Memory B cell (primary cell): ENCODE measurements at regions not wholly inside any gene's neighbourhood (a gene's known extent, or its start where the extent isn't known, plus 50 kb on each side); places are given as distances from the start of the nearest gene placed in this dataset.

ENCODE experiments used
- ATAC-seq: fragments of 150-1000 bp; cut with Tn5 transposase; 2 replicates; pipeline ENCODE4 v1.10.0; 2021; ENCODE audit warnings: low read depth, mild to moderate bottlenecking, moderate library complexity
- DNase-seq, 2 donors: peaks; one replicate each; pipeline ENCODE4 v3.0.0; 2022; ENCODE audit warnings: low spot score in 2 of 2
- H3K27ac Mint-ChIP-seq: one replicate; pipeline ENCODE4 v1.8.0; 2022; ENCODE audit warnings: mild to moderate bottlenecking, moderate library complexity, mixed read lengths
- H3K27me3 Mint-ChIP-seq: one replicate; pipeline ENCODE4 v1.8.0; 2022; ENCODE audit warnings: mixed read lengths
- H3K36me3 Mint-ChIP-seq: one replicate; pipeline ENCODE4 v1.8.0; 2022; ENCODE audit warnings: mild to moderate bottlenecking, mixed read lengths
- H3K4me1 Mint-ChIP-seq: one replicate; pipeline ENCODE4 v1.8.0; 2022; ENCODE audit warnings: mixed read lengths
- H3K4me3 Mint-ChIP-seq: one replicate; pipeline ENCODE4 v1.8.0; 2022; ENCODE audit warnings: mild to moderate bottlenecking, moderate library complexity, mixed read lengths
- H3K9me3 Mint-ChIP-seq: one replicate; pipeline ENCODE4 v1.8.0; 2022; ENCODE audit warnings: mixed read lengths

DNA sequence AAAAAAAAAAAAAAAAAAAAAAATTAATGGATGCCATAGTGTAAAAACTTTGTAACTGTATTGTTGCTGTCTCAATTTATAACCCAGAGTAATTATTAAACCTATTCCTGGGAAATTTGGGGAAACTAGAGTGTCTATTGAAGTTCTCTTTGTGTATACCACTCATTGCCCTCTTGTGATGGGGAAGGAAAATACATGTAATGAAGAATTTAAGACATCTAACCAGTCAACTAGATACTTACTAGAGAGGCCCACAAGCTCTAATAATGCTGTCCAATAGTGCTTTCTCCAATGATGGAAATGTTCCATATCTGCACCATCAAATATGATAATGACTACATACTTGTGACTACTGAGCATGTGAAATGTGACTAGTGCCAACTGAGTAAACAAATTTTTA is 168.5 kb upstream of the SLC39A10 start:
- ATAC-seq, result no peak
- no peak for DNase-seq
- no peak overlapping the region for H3K27ac Mint-ChIP-seq
- H3K36me3 Mint-ChIP-seq, result no peaks in the 10 kb centered on the region
- no peak overlapping the region for H3K4me3 Mint-ChIP-seq
- peaks cover 4% of the 10 kb centered on the region for H3K4me1 Mint-ChIP-seq
- no peaks in the 10 kb centered on the region for H3K9me3 Mint-ChIP-seq
- H3K27me3 Mint-ChIP-seq, result no peaks in the 10 kb centered on the region

DNA sequence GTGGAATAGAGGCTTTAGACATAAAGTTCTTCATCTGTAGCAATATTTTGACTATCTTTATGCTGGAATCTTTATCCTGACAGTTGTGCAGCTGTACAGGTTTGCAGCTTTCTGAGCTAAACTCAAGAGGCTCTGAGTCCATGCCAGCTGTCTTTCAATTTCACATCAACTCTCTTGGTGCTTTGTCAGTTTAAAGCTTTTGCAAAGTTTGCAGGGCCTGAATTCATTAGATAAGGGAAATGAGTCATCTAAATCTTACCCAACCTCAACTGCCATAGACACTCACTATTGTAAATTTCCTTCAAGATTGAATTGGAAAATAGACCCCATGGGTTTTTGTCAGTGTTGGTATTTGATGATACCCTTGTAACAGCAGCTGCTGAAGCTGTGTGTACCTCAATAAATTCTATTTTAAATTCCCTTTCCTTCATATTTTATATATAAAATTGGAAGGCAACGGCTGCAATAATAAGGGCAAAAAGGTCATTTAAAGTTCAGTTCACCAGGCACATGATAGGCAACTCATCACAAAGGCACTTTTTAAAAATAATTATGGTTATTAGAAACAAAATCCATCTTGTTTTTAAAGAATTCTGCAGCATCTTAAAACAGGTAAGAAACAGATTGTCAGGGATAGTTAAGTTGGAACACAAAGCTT is 169.9 kb upstream of the SLC39A10 start:
- H3K4me1 Mint-ChIP-seq, result peaks cover 4% of the 10 kb centered on the region
- H3K9me3 Mint-ChIP-seq, result no peaks in the 10 kb centered on the region
- H3K27me3 Mint-ChIP-seq, result no peaks in the 10 kb centered on the region
- no peak overlapping the region for H3K4me3 Mint-ChIP-seq
- ATAC-seq, result no peak
- DNase-seq, result no peak
- H3K27ac Mint-ChIP-seq, result no peak overlapping the region
- H3K36me3 Mint-ChIP-seq, result no peaks in the 10 kb centered on the region

DNA sequence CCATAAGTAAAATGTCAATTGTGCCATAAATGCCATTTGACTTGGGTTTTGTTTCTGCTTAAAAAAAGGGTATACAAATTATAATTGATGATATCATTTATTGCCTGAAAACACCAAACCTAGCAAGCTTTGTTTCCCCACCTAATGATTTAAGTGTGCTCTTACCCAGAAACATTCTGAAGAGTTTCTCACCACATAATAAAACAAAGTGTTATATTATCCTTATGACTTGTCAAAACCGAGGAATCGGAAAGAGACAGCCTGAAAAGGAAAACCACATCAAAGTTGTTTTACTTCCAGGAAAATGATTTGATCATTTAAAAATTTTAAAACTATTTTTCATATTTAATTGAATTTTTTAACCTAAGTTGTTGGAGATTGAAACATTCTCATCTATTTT is 170.5 kb upstream of the SLC39A10 start:
- no peaks in the 10 kb centered on the region for H3K36me3 Mint-ChIP-seq
- no peak overlapping the region for H3K4me3 Mint-ChIP-seq
- DNase-seq (no peak), ATAC-seq (no peak)
- H3K27ac Mint-ChIP-seq, result no peak overlapping the region
- H3K4me1 Mint-ChIP-seq, result peaks cover 4% of the 10 kb centered on the region
- H3K27me3 Mint-ChIP-seq, result no peaks in the 10 kb centered on the region
- H3K9me3 Mint-ChIP-seq, result no peaks in the 10 kb centered on the region

DNA sequence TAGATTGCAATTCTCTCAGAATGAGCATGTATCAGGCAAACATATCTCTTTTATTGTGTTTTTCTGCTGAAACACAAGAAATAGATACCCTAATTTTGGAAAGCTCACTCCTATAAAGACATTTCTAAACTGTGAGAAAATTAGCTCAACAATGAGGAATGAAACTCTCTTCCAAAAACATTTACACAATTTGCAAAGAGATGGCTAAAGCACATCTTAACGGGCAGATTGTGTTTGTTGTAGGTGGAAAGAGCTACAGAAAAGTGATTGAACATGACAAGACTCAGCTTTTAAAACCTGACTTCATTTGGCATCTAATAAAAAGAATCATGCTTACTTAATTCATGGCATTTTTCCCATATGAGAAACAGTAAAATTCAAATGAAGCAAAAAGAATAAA is 175.0 kb upstream of the SLC39A10 start:
- DNase-seq (no peak), ATAC-seq (no peak)
- Mint-ChIP-seq H3K4me3 (no peak overlapping the region), H3K27me3 (peaks cover 3% of the 10 kb centered on the region), H3K36me3 (peaks cover 6% of the 10 kb centered on the region), H3K4me1 (peaks cover 10% of the 10 kb centered on the region), H3K27ac (no peak overlapping the region), H3K9me3 (peaks cover 4% of the 10 kb centered on the region)

DNA sequence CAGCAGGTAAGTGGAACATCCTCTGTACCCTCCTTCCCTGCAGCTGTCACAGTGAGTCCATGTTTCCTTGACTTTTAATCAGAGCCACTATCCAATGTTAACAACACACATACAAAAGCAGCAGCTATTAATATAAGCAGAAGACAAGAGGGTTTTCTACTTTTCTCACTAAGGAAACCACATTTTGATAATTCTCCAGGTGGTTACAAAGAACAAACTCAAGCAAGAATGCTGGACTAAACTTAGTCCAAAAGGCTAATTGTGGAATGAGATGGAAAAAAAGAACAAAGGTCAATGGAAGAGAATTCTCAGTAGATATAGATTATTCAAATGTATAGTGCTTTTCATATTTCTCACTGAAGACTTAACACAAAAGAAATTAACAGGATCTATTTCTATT is 176.9 kb upstream of the SLC39A10 start:
- ATAC-seq (no peak), DNase-seq (no peak)
- Mint-ChIP-seq H3K4me3 (no peak overlapping the region), H3K9me3 (peaks cover 4% of the 10 kb centered on the region), H3K4me1 (peaks cover 10% of the 10 kb centered on the region), H3K27ac (no peak overlapping the region), H3K36me3 (peaks cover 6% of the 10 kb centered on the region), H3K27me3 (peaks cover 3% of the 10 kb centered on the region)

DNA sequence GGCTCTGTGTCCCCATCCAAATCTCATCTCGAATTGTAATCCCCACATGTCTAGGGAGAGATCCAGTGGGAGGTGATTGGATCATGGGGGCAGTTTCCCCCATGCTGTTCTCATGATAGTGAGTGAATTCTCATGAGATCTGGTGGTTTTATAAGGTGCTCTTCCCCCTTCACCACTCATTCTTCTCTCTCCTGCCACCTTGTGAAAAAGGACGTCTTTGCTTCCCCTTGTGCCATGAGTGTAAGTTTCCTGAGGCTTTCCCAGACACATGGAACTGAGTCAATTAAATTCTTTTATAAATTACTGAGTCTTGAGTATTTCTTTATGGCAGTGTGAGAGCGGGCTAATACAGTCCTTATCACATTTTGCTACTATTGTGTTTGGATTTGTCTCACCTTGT is 177.6 kb upstream of the SLC39A10 start:
- Mint-ChIP-seq H3K4me1 (peaks cover 10% of the 10 kb centered on the region), H3K27me3 (peaks cover 3% of the 10 kb centered on the region), H3K9me3 (peaks cover 4% of the 10 kb centered on the region), H3K27ac (no peak overlapping the region), H3K4me3 (no peak overlapping the region), H3K36me3 (peaks cover 6% of the 10 kb centered on the region)
- DNase-seq, result no peak
- no peak for ATAC-seq

DNA sequence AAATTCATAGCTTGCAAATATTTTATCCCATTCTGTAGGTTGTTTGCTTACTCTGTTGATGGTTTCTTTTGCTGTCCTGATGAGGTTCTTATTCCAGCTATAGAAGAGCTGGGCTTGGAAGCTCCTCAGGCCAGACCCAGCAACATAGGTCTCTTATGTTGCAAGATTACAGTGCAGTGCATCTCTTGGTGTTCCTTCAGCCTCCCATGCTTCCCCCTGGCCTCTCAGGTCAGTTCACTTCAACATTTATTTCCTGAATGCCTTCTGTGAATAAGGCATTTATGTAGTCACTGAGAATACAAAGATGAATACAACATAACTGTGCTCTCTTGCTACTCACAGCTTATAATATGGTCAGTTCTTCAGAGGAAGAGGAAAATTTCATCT is 179.0 kb upstream of the SLC39A10 start:
- Mint-ChIP-seq H3K27me3 (peaks cover 3% of the 10 kb centered on the region), H3K9me3 (peaks cover 4% of the 10 kb centered on the region), H3K4me1 (peaks cover 10% of the 10 kb centered on the region), H3K4me3 (no peak overlapping the region), H3K27ac (no peak overlapping the region), H3K36me3 (peaks cover 6% of the 10 kb centered on the region)
- DNase-seq (no peak), ATAC-seq (no peak)

DNA sequence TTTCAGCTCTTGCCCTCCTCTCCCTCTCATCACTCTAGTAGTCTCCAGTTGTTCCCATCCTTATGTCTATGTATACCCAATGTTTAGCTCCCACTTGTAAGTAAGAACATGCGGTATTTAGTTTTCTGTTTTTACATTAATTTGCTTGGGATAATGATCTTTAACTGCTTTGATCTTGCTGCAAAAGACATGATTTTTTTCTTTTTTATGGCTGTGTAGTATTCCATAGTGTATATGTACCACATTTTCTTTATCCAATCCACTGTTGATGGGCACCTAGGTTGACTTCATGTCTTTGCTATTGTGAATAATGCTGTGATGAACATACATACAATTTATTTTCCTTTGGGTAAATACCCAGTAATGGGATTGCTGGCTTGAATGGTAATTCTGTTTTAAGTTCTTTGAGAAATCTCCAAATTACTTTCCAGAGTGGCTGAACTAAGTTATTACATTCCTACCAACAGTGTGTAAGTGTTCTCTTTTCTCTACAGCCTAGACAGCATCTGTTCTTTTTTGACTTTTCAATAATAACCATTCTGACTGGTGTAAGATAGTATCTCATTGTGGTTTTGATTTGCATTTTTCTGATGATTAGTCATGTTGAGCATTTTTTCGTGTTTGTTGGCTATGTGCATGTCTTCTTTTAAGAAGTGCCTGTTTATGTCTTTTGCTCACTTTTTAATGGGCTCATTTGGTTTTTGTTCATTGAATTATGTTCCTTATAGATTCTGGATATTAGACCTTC is 179.6 kb upstream of the SLC39A10 start:
- peaks cover 4% of the 10 kb centered on the region for H3K9me3 Mint-ChIP-seq
- H3K4me1 Mint-ChIP-seq, result peaks cover 12% of the 10 kb centered on the region
- peak overlapping the region; percentile 33 for H3K27ac Mint-ChIP-seq
- DNase-seq, result no peak
- H3K4me3 Mint-ChIP-seq, result no peak overlapping the region
- H3K27me3 Mint-ChIP-seq, result peaks cover 3% of the 10 kb centered on the region
- ATAC-seq, result no peak
- H3K36me3 Mint-ChIP-seq, result peaks cover 6% of the 10 kb centered on the region

DNA sequence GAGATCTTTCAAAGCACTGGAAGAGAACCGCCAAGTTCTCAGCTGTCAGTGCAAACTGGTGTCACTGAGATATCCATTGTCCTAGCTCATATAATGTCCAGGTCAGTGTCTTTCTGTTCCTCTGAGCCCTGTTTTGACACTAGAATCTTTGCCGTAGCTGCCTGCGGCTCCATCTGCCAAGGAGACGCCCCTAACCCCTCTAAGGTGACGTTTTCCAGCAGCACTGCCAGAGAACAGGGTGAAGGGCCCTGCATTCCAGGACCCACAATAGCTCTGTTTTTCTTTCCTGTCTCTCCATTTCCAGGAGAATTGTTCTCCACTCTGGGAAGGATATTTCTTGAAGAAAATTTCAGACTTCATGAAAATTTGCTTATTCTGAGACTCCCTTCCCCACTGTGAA is 181.7 kb upstream of the SLC39A10 start:
- Mint-ChIP-seq H3K36me3 (peaks cover 6% of the 10 kb centered on the region), H3K4me3 (no peak overlapping the region), H3K27ac (no peak overlapping the region), H3K9me3 (peaks cover 4% of the 10 kb centered on the region), H3K4me1 (peaks cover 10% of the 10 kb centered on the region), H3K27me3 (peaks cover 3% of the 10 kb centered on the region)
- no peak for ATAC-seq
- no peak for DNase-seq

DNA sequence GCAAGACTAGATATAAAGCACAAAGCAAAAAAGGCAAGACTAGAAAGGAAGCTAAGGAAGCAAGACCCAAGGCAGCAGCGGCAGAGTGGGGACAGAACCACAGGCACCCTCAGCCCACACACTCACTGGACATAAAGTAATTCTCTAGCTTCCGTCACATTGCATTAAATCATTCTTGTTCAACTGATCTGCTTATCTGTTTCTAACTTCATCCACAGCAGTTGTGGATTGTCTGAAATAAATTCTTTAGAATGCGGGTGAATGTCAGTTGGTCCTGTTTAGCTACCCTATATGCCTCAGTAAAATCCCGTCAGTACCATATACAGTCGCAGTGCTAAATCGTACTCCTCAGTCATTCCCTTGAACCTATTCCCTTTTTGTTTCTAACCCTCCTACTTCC is 183.2 kb upstream of the SLC39A10 start:
- peaks cover 6% of the 10 kb centered on the region for H3K36me3 Mint-ChIP-seq
- H3K4me3 Mint-ChIP-seq, result no peak overlapping the region
- H3K27ac Mint-ChIP-seq, result no peak overlapping the region
- H3K4me1 Mint-ChIP-seq, result peaks cover 8% of the 10 kb centered on the region
- no peak for ATAC-seq
- H3K27me3 Mint-ChIP-seq, result peaks cover 3% of the 10 kb centered on the region
- peaks cover 4% of the 10 kb centered on the region for H3K9me3 Mint-ChIP-seq
- no peak for DNase-seq

DNA sequence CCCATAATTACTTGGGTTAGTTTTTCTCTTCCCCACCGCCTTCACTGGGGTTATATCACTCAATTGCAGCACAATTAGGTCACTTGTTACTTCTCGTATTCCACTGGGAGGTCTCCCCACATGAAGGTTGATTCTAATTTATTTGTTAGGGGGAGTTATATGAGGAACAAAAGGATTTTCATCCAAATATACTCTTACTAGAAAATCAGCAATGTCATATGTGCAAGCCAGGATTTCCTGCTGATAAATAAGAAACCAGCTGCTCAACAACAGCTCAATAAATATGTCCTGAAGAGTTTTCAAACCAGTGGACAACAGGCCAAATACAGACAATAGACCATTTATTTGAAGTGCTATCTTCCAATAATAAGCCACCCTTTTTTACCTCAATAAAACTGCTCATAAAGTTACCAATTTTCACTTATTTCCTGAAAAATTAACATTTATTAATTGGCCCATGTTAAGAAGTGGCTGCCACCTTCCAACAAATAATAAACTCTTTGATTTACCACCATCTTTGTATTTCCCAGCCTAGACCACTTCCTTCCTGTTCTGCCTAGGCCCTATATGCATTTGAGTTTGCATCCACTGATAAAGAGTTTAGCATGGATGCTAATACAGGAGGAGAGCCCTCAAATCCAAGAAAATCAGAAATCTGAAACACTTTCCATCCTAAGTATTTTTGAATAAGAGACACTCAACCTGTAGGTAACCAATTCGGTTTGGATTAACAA is 184.4 kb upstream of the SLC39A10 start:
- Mint-ChIP-seq H3K4me3 (no peak overlapping the region), H3K27me3 (no peaks in the 10 kb centered on the region), H3K27ac (no peak overlapping the region), H3K36me3 (peaks cover 2% of the 10 kb centered on the region), H3K9me3 (peaks cover 3% of the 10 kb centered on the region), H3K4me1 (peaks cover 13% of the 10 kb centered on the region)
- DNase-seq, result no peak
- no peak for ATAC-seq

DNA sequence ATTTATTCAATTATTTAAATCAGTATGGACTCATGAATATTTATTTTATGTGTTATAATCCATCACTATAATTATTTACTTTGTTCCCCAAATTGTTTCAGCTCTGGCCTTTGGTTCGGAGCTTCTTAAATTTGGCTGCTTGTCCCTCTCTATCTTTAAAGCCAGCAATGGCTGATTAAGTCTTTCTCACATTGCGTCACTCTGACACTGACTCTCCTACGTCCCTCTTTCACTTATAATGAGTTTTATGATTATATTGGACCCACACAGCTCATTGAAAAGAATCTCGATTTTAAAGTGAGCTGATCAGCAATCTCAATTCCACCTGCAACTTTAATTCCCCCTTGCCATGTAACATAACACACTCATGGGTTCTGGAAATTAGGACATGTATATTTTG is 185.2 kb upstream of the SLC39A10 start:
- Mint-ChIP-seq H3K27me3 (no peaks in the 10 kb centered on the region), H3K27ac (no peak overlapping the region), H3K4me1 (peaks cover 11% of the 10 kb centered on the region), H3K36me3 (no peaks in the 10 kb centered on the region), H3K4me3 (no peak overlapping the region), H3K9me3 (peaks cover 1% of the 10 kb centered on the region)
- DNase-seq (no peak), ATAC-seq (no peak)

DNA sequence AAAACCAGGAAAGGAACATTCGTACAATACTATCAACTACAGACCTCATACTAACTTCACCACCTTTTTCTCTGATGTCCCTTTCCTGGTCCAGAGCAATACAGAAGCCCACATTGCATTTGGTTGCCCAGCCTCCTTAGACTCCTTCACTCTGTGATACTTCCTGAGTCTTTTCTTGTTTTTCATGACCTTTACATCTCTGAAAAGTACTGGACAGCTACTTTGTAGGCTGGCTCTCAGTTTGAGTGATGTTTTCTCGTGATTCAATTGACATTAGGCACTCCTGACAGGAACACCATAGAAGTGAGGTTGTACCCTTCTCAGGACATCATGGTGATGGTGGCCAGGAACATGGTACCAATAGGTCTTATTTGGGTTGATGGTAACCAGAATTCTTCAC is 185.9 kb upstream of the SLC39A10 start:
- no peak for ATAC-seq

DNA sequence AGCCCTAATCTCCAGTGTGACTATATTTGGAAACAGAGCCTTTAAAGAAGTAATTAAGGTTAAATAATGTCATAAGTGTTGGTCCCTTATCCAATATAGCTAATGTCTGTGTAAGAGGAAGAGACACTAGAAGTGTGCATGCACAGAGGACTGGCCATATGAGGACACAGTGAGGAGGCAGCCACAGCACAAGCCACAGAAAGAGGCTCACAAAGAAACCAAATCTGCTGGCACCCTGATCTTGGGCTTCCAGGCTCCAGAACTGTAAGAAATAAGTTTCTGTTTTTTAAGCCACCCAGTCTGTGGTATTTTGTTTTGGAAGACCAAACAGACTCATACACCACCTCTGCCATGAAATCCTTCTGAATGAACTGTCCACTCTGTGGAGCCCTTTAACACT is 186.4 kb upstream of the SLC39A10 start:
- Mint-ChIP-seq H3K27ac (no peak overlapping the region), H3K9me3 (peaks cover 5% of the 10 kb centered on the region), H3K4me3 (no peak overlapping the region), H3K36me3 (peaks cover 4% of the 10 kb centered on the region), H3K27me3 (no peaks in the 10 kb centered on the region), H3K4me1 (peaks cover 11% of the 10 kb centered on the region)
- no peak for ATAC-seq
- DNase-seq, result no peak

More for the DNA sequence above, 185.9 kb upstream of the SLC39A10 start:
- H3K4me3 Mint-ChIP-seq, result no peak overlapping the region
- no peak for DNase-seq
- peaks cover 1% of the 10 kb centered on the region for H3K9me3 Mint-ChIP-seq
- H3K27me3 Mint-ChIP-seq, result no peaks in the 10 kb centered on the region
- no peak overlapping the region for H3K27ac Mint-ChIP-seq
- H3K36me3 Mint-ChIP-seq, result no peaks in the 10 kb centered on the region
- H3K4me1 Mint-ChIP-seq, result peaks cover 11% of the 10 kb centered on the region
